HG02678 (cell line): ENCODE measurements at regions not wholly inside any gene's neighbourhood (a gene's known extent, or its start where the extent isn't known, plus 50 kb on each side); places are given as distances from the start of the nearest gene placed in this dataset.

Experiments used
- ATAC-seq: cut with Tn5 transposase; IDR thresholded peaks from one replicate; pipeline ENCODE4 v1.9.1; 2021; ENCODE audit warnings: mild to moderate bottlenecking, moderate library complexity; ENCODE audit not compliant: unreplicated experiment

DNA sequence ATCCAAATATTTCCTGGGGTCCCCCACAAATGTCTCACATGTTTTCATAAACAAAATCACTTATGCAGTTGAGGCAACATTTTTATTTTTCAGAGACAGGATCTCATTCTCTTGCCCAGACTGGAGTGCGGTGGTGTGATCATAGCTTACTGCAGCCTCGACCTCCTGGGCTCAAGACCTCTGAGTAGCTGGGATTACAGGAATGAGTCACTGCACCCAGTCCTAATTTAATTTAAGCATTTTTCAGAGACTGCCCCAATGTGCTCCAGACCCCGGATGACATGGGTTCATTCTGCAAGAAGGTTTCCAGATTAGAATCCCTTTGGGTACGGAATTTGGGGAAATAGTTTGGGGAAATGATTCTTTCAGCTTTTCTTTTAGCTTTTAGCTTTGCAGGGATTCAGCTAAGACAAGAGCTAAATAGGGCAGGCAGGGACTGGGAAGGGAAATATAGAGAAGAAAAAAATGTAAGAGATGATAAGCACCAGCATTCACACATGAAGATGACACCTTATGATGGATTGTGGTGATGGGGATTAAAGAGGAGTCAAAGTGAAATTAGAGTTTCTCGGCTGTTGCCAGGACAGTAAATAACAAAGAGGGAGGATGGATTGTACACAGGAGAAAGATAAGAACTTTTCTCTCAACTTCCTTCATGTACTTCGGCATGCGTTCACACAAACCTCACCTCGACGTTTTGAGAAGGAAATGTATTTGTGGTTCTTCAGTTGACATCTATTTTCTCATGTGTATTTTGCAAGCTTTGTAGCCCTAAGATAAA, 169.4 kb upstream of the TAB2 start:
- no peak for ATAC-seq

GRCh38 chr6:149149653-149150052, 167.9 kb upstream of the TAB2 start:
- no peak for ATAC-seq

GRCh38 chr6:149150301-149150700, 167.2 kb upstream of the TAB2 start:
- no peak for ATAC-seq

- ATAC-seq = no peak
Observed at GRCh38 chr6:149150801-149151398, 166.6 kb upstream of the TAB2 start.

- ATAC-seq = no peak
Observed at GRCh38 chr6:149152521-149152920, 165.0 kb upstream of the TAB2 start.

DNA sequence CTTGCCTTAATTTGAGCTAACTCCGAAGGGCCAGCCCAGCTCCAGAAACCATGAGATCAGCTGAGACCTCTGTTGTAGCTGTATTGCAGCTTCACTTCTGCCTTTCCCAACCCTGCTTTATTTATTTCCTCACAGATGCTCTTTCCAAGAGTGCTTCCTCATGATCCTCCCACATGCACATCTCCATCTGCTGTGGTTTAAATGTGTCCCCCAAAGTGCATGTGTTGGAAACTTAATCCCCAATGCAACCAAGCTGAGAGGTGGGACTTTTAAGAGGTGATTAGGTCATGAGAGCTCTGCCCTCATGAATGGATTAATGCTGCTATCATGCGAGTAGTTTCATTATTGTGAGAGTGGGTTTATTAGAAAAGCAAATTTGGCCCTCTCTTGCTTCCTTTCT, 164.4 kb upstream of the TAB2 start:
- ATAC-seq = no peak

DNA sequence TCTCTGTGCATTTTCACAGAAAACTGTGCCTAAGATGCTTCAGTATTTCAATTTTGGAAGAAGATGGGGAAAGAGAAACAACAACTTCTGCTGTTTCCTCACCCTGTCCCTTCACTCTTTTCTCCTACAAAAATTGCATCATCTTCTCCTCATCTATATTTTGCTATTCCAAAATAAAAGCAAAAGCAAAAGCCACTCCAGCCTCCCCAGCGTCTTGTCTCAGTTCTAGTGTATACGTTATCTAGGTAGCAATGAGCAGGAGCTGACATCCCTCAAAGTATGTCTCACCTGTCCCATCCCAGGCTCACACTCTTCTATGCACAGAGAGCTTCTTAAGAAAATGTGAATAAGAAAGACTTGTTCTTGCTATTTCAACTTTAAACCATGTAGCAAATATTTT, 163.8 kb upstream of the TAB2 start:
- no peak for ATAC-seq

GRCh38 chr6:149154261-149154821, 163.2 kb upstream of the TAB2 start:
- no peak for ATAC-seq

- no peak for ATAC-seq
Observed at GRCh38 chr6:149157126-149157525, 160.4 kb upstream of the TAB2 start.

GRCh38 chr6:149158076-149158475, 159.4 kb upstream of the TAB2 start:
- ATAC-seq = no peak

- no peak for ATAC-seq
Observed at GRCh38 chr6:149160943-149161342, 156.6 kb upstream of the TAB2 start.

DNA sequence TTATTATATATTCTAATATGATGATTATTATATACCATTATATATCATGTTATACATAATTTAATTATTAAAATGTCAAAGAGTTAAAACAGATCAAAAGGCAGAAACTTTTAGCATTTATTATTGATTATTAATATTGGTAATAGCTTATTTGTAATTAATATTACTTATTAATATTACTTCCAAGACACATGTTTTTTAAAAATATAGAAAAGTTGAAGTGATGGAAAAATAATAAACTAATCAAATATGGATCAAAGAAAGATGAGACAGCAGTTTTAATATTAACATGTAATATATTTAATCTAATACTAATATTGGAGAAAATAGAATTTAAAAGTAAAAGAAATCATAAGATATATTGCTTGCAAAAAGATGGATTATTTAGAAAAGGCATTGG, 154.6 kb upstream of the TAB2 start:
- ATAC-seq = no peak

DNA sequence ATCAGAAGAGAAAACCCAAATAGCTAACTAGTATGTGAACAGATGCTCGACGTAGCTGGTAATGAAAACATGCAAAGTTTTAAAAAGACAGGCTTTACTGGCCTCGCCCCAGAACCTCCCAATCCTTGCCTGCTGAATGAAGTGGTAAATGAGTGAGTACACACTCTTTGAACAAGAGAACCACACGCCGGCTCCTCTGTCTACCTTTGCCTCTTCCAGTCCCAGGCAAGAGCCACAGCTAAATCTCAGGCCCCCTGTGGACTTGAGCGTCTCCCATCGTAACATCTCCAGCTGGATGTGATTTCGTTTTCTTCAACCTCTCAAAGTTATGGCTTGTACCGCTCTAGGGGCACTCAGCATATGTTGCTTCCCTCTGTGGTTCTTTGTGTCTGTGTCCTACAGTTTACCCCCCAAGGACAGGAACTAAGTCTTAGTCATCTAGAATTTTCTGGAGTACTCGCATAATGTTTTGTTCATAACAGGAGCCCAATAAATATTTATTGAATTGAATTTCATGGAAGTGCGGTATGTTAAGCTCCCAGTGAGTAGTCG, 153.2 kb upstream of the TAB2 start:
- ATAC-seq = no peak

DNA sequence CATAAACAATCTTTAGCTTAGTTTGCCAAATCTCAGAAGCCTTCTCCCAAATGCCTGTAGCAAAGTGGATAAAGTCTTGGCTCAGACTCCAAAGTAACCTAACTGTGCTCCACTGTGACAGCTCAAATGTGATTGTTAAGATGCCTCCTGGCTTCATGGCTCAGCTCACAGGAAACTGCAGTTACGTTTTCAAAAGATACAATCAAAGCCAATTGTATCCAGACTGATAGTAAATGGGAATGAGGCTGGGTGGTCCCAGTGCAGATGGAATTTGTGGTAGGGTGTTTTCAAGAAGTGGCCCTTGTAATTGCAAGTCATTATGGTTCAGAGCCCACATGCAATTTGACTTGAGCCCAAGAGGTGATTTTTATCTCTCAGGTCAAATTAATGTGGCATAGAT, 151.2 kb upstream of the TAB2 start:
- no peak for ATAC-seq

DNA sequence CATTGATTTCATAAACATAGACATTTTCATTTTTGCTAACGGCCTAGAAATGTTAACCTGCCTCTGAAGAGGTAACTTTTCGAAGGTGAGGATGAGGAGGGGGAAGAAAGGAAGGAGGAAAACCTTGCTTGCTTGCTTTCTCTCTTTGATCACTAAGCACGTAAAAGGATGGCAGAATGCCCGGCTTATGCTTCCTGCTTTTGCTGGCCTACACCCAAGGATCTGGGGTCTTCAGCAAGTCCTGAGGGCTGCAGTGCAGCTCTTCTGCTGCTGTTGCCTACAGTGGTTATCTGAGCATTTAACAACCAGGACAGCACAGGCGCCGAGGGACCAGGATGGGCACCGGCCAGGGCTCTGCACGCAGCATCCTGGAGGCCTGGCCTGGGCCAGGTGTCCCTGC, 150.8 kb upstream of the TAB2 start:
- ATAC-seq = no peak

DNA sequence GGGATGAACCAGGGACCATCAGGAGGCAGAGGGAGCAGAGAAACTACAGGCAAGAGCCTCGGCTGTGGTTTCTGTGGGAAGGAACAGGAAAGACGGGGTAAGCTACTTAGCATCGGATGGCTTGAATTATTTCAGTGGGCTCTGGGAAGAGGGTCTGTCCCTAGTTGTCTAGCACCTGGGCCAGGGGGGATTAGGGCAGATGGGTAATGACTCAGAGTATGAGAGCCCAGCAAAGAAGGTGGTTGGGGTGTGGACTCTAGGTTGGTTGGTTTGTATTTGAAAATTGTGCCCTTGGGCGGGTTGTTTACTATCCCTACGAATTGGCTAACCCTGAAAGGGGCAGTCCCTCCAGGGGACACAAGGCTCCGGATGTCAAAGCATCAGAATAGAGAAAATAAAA, 148.5 kb upstream of the TAB2 start:
- no peak for ATAC-seq

DNA sequence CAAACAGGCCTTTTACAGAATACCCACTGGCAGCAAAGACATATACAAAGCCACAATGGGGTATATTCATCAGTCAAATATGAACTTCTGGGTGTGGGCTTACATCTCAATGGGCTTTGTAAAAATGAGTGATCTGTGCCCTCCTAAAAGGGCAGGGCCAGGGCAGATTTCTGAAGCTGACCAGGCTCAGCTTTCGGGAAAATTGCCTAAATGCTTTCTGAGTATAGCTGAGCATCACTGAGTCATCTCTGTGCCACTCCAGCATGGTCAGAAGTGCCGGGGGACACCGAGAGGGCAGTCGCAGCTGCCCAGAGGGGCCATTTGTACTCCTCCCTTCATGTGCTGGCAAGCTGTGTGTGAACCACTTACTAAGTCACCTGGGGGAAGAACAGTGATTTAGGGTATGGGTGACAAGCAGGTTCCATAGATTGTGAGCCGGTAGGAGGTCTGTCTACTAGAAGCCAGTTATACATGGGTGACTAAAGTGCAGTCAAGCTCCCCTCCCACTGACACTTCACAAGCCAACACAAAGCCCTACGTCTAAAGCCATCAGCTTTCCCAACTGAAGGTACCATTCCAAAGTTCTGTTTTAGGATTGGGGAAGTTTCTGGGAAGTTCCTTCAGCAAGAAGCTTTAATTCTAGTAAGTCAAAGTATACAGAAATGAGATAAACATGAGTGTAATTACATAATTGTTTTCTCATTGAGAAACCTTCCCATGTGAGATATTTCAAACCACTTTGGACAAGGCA, 147.6 kb upstream of the TAB2 start:
- ATAC-seq = no peak

- ATAC-seq = no peak
Observed at GRCh38 chr6:149170564-149171452, 146.7 kb upstream of the TAB2 start.

DNA sequence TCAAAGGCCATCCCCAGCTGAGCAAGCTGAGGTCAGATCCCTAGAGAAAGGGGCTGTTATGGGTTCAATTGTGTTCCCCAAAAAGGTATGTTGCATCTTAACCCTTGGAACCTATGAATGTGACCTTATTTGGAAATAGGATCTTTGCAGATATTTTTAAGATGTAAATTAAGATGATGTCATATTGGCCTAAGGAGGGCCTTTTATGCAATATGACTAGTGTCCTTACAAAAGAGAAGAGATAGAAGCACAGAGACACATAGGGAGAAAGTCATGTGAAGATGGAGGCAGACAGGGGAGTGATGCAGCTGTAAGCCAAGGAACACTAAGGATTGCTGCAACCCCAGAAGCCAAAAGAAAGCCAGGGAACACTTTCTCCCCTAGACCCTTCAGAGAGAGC, 144.3 kb upstream of the TAB2 start:
- no peak for ATAC-seq

- no peak for ATAC-seq
Observed at GRCh38 chr6:149174962-149175361, 142.6 kb upstream of the TAB2 start.
